ENCODE measurements at regions not wholly inside any gene's neighbourhood (a gene's known extent, or its start where the extent isn't known, plus 50 kb on each side); places are given as distances from the start of the nearest gene placed in this dataset.

DNA sequence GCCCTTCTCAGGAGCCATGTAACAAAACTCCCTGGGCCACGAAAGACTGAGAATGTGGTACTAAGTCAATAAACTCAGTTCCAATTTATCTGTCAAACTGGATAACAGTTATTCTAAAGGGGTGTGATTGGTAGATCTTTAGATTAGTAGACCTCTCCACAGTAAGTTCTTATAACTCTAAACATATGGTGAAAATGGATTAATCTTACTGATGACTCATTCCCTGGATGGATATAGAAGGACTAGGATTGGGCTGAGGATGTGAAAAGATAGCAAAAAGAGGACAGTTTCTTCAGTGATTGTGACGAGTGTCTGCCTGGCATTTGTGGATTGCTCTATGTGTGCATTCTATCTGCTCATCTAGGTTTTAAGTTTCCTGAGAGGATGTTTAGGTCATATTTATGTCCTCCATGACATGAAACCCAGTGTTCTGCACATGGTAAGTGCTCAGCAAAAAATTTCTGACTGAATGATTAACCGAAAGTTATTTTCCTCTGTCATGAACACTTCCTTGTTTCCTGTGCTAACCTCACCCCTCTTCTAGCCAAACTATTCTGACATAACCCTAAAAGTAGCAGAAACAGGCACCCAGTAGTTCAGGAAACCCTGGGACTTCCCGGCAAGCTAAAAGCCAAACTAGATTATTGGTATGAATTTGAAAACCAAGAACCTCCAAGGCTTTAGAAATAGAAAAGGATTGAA, 397.5 kb upstream of the PLXNA2 start:
- H3K79me2 ChIP-seq (ENCODE audit: insufficient read depth, low read length): no peaks in the 10 kb centered on the region
- H4K20me1 ChIP-seq (ENCODE audit: insufficient read depth, low read length, poor library complexity, severe bottlenecking): no peaks in the 10 kb centered on the region
- H3K9ac ChIP-seq (ENCODE audit: low read depth, low read length, poor library complexity, severe bottlenecking): no peak overlapping the region
- no peaks in the 10 kb centered on the region for H3K4me1 ChIP-seq (ENCODE audit: insufficient read depth, low read length, poor library complexity, severe bottlenecking)
- no peak overlapping the region for H3K4me2 ChIP-seq (ENCODE audit: low read depth, low read length, poor library complexity, severe bottlenecking)
- no peak overlapping the region for H3K4me3 ChIP-seq (ENCODE audit: low read length, poor library complexity, severe bottlenecking)
- H2AFZ ChIP-seq (ENCODE audit: low read length): no peak overlapping the region
- TF ChIP-seq, protein P1, sequence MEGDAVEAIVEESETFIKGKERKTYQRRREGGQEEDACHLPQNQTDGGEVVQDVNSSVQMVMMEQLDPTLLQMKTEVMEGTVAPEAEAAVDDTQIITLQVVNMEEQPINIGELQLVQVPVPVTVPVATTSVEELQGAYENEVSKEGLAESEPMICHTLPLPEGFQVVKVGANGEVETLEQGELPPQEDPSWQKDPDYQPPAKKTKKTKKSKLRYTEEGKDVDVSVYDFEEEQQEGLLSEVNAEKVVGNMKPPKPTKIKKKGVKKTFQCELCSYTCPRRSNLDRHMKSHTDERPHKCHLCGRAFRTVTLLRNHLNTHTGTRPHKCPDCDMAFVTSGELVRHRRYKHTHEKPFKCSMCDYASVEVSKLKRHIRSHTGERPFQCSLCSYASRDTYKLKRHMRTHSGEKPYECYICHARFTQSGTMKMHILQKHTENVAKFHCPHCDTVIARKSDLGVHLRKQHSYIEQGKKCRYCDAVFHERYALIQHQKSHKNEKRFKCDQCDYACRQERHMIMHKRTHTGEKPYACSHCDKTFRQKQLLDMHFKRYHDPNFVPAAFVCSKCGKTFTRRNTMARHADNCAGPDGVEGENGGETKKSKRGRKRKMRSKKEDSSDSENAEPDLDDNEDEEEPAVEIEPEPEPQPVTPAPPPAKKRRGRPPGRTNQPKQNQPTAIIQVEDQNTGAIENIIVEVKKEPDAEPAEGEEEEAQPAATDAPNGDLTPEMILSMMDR (conservative IDR thresholded peaks at IDR 0.05; ENCODE audit: low read length): no peak
- no peak for TF ChIP-seq EZH2phosphoT487 (IDR thresholded peaks at IDR 0.05; ENCODE audit: borderline replicate concordance)
- H3K9me2 ChIP-seq (replicated peaks; ENCODE audit: low read depth, low read length): no peaks in the 10 kb centered on the region
- no peaks in the 10 kb centered on the region for H3K36me3 ChIP-seq (ENCODE audit: insufficient read depth, low read length)
- no peaks in the 10 kb centered on the region for H3K27me3 ChIP-seq (ENCODE audit: insufficient read depth, low read length, poor library complexity, severe bottlenecking)
- no peaks in the 10 kb centered on the region for H3F3A ChIP-seq (ENCODE audit: low read depth)
- H3K9me3 ChIP-seq (ENCODE audit: insufficient read depth, low read depth, low read length): no peaks in the 10 kb centered on the region

DNA sequence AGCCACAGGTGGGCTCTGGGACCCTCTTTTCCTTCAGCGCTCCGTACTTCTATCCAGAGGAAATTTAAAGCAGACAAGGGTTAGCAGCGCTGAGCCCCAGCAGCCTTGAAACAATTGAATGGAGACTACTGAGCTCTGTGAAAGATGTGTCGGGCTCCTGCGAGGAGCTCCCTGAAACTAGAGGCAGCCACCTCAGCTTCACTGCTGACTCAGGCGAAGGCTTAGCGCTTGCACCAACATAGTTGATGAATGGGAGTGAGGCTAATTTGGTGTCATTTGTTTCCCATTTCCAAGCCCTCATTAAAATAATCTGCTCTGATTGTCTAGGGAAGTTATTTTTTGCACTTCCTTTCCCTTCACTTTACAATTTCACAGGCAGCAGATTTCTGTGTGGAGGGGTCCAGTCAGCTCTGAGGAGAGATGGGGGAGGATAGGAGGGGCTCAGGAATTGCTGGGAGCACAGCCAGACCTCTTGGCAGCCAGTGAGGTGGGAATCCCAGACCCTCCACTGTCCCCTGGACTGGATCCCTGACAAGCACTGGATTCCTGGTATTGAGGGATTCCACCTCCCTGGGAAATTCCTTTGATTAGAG, 398.9 kb upstream of the PLXNA2 start:
- no peaks in the 10 kb centered on the region for H3K4me1 ChIP-seq (ENCODE audit: insufficient read depth, low read length, poor library complexity, severe bottlenecking)
- H3K36me3 ChIP-seq (ENCODE audit: insufficient read depth, low read length): no peaks in the 10 kb centered on the region
- no peak overlapping the region for H3K4me3 ChIP-seq (ENCODE audit: low read length, poor library complexity, severe bottlenecking)
- H4K20me1 ChIP-seq (ENCODE audit: insufficient read depth, low read length, poor library complexity, severe bottlenecking): no peaks in the 10 kb centered on the region
- no peak overlapping the region for H2AFZ ChIP-seq (ENCODE audit: low read length)
- H3K9me2 ChIP-seq (replicated peaks; ENCODE audit: low read depth, low read length): no peaks in the 10 kb centered on the region
- H3K9ac ChIP-seq (ENCODE audit: low read depth, low read length, poor library complexity, severe bottlenecking): no peak overlapping the region
- no peaks in the 10 kb centered on the region for H3K27me3 ChIP-seq (ENCODE audit: insufficient read depth, low read length, poor library complexity, severe bottlenecking)
- no peaks in the 10 kb centered on the region for H3K79me2 ChIP-seq (ENCODE audit: insufficient read depth, low read length)
- no peaks in the 10 kb centered on the region for H3K9me3 ChIP-seq (ENCODE audit: insufficient read depth, low read depth, low read length)
- H3F3A ChIP-seq (ENCODE audit: low read depth): no peaks in the 10 kb centered on the region
- TF ChIP-seq, protein P1 (conservative IDR thresholded peaks at IDR 0.05; ENCODE audit: low read length): no peak
- no peak for TF ChIP-seq EZH2phosphoT487 (IDR thresholded peaks at IDR 0.05; ENCODE audit: borderline replicate concordance)
- H3K4me2 ChIP-seq (ENCODE audit: low read depth, low read length, poor library complexity, severe bottlenecking): no peak overlapping the region

DNA sequence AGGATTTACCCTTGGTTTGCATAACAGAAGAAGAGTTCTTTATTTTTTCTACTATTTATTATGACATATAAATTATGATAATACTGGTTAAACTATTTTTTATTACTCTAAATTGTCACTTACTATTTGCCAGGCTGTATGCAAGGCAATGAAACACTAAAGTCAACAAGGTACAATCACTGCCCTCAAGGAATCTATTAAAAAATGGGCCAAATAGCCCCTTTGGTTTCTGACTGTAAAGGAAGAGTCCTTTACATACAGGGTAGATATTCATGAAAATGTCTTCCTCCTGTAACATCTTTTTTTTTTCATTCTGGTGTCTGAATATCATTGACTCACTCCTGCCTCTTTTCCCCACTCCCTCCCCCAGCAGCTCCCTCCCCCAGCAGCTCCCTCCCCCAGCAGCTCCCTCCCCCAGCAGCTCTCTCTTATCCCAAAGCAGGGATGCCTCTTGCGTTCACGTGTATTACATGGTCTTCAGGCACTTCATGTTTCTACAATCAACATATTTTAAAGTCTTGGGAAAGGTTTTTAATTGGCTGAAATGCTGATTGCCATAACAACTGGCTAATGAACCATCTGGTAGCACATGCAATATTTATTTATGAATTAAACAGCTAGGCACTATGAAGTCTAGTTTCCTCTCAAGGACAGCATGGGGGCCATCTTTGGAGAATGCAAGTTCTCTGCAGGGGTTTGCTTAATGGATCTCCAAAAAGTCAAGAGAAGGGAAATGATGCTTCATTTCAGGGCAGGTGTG, 400.4 kb upstream of the PLXNA2 start:
- H3K27me3 ChIP-seq (ENCODE audit: insufficient read depth, low read length, poor library complexity, severe bottlenecking): no peaks in the 10 kb centered on the region
- H3K4me2 ChIP-seq (ENCODE audit: low read depth, low read length, poor library complexity, severe bottlenecking): no peak overlapping the region
- no peaks in the 10 kb centered on the region for H3K36me3 ChIP-seq (ENCODE audit: insufficient read depth, low read length)
- TF ChIP-seq, protein P1 (conservative IDR thresholded peaks at IDR 0.05; ENCODE audit: low read length): no peak
- TF ChIP-seq EZH2phosphoT487 (IDR thresholded peaks at IDR 0.05; ENCODE audit: borderline replicate concordance): no peak
- H2AFZ ChIP-seq (ENCODE audit: low read length): no peak overlapping the region
- no peak overlapping the region for H3K4me3 ChIP-seq (ENCODE audit: low read length, poor library complexity, severe bottlenecking)
- H3K9ac ChIP-seq (ENCODE audit: low read depth, low read length, poor library complexity, severe bottlenecking): no peak overlapping the region
- H4K20me1 ChIP-seq (ENCODE audit: insufficient read depth, low read length, poor library complexity, severe bottlenecking): no peaks in the 10 kb centered on the region
- H3K79me2 ChIP-seq (ENCODE audit: insufficient read depth, low read length): no peaks in the 10 kb centered on the region
- no peaks in the 10 kb centered on the region for H3K9me3 ChIP-seq (ENCODE audit: insufficient read depth, low read depth, low read length)
- H3K4me1 ChIP-seq (ENCODE audit: insufficient read depth, low read length, poor library complexity, severe bottlenecking): no peaks in the 10 kb centered on the region
- H3F3A ChIP-seq (ENCODE audit: low read depth): no peaks in the 10 kb centered on the region
- no peaks in the 10 kb centered on the region for H3K9me2 ChIP-seq (replicated peaks; ENCODE audit: low read depth, low read length)

All from Loucy (cell line).